ENCODE measurements at regions not wholly inside any gene's neighbourhood (a gene's known extent, or its start where the extent isn't known, plus 50 kb on each side); places are given as distances from the start of the nearest gene placed in this dataset.

- H3F3A ChIP-seq (ENCODE audit: insufficient read depth, low read length) = no peaks in the 10 kb centered on the region
- no peak overlapping the region for H3K4me2 ChIP-seq (ENCODE audit: low read length)
- H3K36me3 ChIP-seq (ENCODE audit: insufficient read depth, low read length) = no peaks in the 10 kb centered on the region
- no peaks in the 10 kb centered on the region for H3K79me2 ChIP-seq (ENCODE audit: insufficient read depth, low read length)
- TF ChIP-seq EZH2 (IDR thresholded peaks at IDR 0.05; ENCODE audit: borderline replicate concordance, low read length) (no peak), CTCF (IDR thresholded peaks at IDR 0.05; ENCODE audit: low read length) (no peak)
- no peaks in the 10 kb centered on the region for H3K4me1 ChIP-seq (ENCODE audit: insufficient read depth, low read length, severe bottlenecking)
- H3K27ac ChIP-seq (ENCODE audit: low read depth, low read length, poor library complexity, severe bottlenecking) = no peak overlapping the region
- no peak overlapping the region for H3K9ac ChIP-seq (ENCODE audit: low read length)
- no peak overlapping the region for H3K4me3 ChIP-seq (ENCODE audit: low read depth, low read length, poor library complexity, severe bottlenecking)
- H4K20me1 ChIP-seq (ENCODE audit: insufficient read depth, low read length) = no peaks in the 10 kb centered on the region
- no peaks in the 10 kb centered on the region for H3K9me2 ChIP-seq (ENCODE audit: low read depth, low read length)
- no peaks in the 10 kb centered on the region for H3K27me3 ChIP-seq (ENCODE audit: insufficient read depth, low read length)
- H3K9me3 ChIP-seq (ENCODE audit: low read length) = no peaks in the 10 kb centered on the region
- H2AFZ ChIP-seq (ENCODE audit: low read length) = no peak overlapping the region
These were observed 117.2 kb upstream of the CCDC112 start for GRCh38 chr5:115413651-115414050.

GRCh38 chr5:115409094-115409493 is 112.6 kb upstream of the CCDC112 start:
- Histone ChIP-seq H3K27me3 (ENCODE audit: insufficient read depth, low read length) (no peaks in the 10 kb centered on the region), H3K9me2 (ENCODE audit: low read depth, low read length) (no peaks in the 10 kb centered on the region; the same call in 1 of the 2 replicates), H3K27ac (ENCODE audit: low read depth, low read length, poor library complexity, severe bottlenecking) (no peak overlapping the region), H3K9ac (ENCODE audit: low read length) (no peak overlapping the region), H3K36me3 (ENCODE audit: insufficient read depth, low read length) (no peaks in the 10 kb centered on the region), H3K4me3 (ENCODE audit: low read depth, low read length, poor library complexity, severe bottlenecking) (no peak overlapping the region), H3K9me3 (ENCODE audit: low read length) (no peaks in the 10 kb centered on the region), H3K4me2 (ENCODE audit: low read length) (no peak overlapping the region), H3K79me2 (ENCODE audit: insufficient read depth, low read length) (no peaks in the 10 kb centered on the region), H3F3A (ENCODE audit: insufficient read depth, low read length) (no peaks in the 10 kb centered on the region), H2AFZ (ENCODE audit: low read length) (no peak overlapping the region), H4K20me1 (ENCODE audit: insufficient read depth, low read length) (no peaks in the 10 kb centered on the region), H3K4me1 (ENCODE audit: insufficient read depth, low read length, severe bottlenecking) (no peaks in the 10 kb centered on the region)
- TF ChIP-seq CTCF (IDR thresholded peaks at IDR 0.05; ENCODE audit: low read length) = no peak
- no peak for TF ChIP-seq EZH2 (IDR thresholded peaks at IDR 0.05; ENCODE audit: borderline replicate concordance, low read length)

- Histone ChIP-seq H3K9me2 (ENCODE audit: low read depth, low read length) (no peaks in the 10 kb centered on the region; the same call in 1 of the 2 replicates), H3K9me3 (ENCODE audit: low read length) (no peaks in the 10 kb centered on the region), H4K20me1 (ENCODE audit: insufficient read depth, low read length) (no peaks in the 10 kb centered on the region), H3F3A (ENCODE audit: insufficient read depth, low read length) (no peaks in the 10 kb centered on the region), H3K27me3 (ENCODE audit: insufficient read depth, low read length) (no peaks in the 10 kb centered on the region), H3K4me2 (ENCODE audit: low read length) (no peak overlapping the region), H3K4me3 (ENCODE audit: low read depth, low read length, poor library complexity, severe bottlenecking) (no peak overlapping the region), H3K9ac (ENCODE audit: low read length) (no peak overlapping the region), H3K36me3 (ENCODE audit: insufficient read depth, low read length) (no peaks in the 10 kb centered on the region), H3K4me1 (ENCODE audit: insufficient read depth, low read length, severe bottlenecking) (no peaks in the 10 kb centered on the region), H2AFZ (ENCODE audit: low read length) (no peak overlapping the region), H3K27ac (ENCODE audit: low read depth, low read length, poor library complexity, severe bottlenecking) (no peak overlapping the region), H3K79me2 (ENCODE audit: insufficient read depth, low read length) (no peaks in the 10 kb centered on the region)
- TF ChIP-seq CTCF (IDR thresholded peaks at IDR 0.05; ENCODE audit: low read length) (no peak), EZH2 (IDR thresholded peaks at IDR 0.05; ENCODE audit: borderline replicate concordance, low read length) (no peak)
These were observed 106.5 kb upstream of the CCDC112 start for GRCh38 chr5:115402822-115403577.

Data from OCI-LY1 (cell line).